RWPE1 (cell line): ENCODE measurements at regions not wholly inside any gene's neighbourhood (a gene's known extent, or its start where the extent isn't known, plus 50 kb on each side); places are given as distances from the start of the nearest gene placed in this dataset.

Source experiments
- CTCF ChIA-PET: fragments of 350-600 bp; sonication (Branson Sonifier 250); formaldehyde crosslinking; extraction: SDS; loops from one replicate; lab custom pipeline; 2021; lab: Yijun Ruan, JAX
- POLR2A ChIA-PET: fragments of 400-600 bp; formaldehyde crosslinking; extraction: SDS; loops from one replicate; lab custom pipeline; 2020; ENCODE audit warnings: antibody characterized with exemption; ENCODE audit not compliant: low non-redundant PET; lab: Yijun Ruan, JAX
- DNase-seq: peaks from one replicate; pipeline ENCODE4 v3.0.0; 2012; ENCODE audit warnings: low spot score
- H3K27ac ChIP-seq: fragments of 450-650 bp; 2 replicates; pipeline ENCODE4 v1.5.1; 2017
- TF ChIP-seq, protein P1 (sequence below): fragments of 450-650 bp; conservative IDR thresholded peaks from 2 replicates; pipeline ENCODE4 v1.5.1; 2017; ENCODE audit warnings: low read depth, mild to moderate bottlenecking

DNA sequence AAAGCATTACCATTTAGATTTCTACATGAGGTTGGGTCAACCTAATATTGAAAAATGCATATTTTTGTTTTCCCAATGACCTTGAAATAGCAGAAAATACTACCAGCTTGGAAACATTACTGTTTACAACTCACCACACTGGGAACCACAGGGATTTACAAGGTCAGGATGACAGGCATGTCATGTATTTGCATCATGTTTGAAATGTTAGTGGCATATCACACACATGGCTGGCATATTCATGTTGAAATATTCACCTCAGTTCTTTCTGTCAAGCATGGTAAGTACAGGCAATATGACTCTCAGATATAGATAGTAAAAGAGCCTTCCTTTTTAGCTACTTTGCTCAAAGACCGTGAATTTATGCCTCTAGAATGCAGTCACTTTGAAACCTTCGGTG, 593.5 kb downstream of the NOVA1 start:
- ChIA-PET CTCF (no interaction called here), POLR2A (no interaction called here)
- TF ChIP-seq, protein P1, sequence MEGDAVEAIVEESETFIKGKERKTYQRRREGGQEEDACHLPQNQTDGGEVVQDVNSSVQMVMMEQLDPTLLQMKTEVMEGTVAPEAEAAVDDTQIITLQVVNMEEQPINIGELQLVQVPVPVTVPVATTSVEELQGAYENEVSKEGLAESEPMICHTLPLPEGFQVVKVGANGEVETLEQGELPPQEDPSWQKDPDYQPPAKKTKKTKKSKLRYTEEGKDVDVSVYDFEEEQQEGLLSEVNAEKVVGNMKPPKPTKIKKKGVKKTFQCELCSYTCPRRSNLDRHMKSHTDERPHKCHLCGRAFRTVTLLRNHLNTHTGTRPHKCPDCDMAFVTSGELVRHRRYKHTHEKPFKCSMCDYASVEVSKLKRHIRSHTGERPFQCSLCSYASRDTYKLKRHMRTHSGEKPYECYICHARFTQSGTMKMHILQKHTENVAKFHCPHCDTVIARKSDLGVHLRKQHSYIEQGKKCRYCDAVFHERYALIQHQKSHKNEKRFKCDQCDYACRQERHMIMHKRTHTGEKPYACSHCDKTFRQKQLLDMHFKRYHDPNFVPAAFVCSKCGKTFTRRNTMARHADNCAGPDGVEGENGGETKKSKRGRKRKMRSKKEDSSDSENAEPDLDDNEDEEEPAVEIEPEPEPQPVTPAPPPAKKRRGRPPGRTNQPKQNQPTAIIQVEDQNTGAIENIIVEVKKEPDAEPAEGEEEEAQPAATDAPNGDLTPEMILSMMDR: no peak
- no peak overlapping the region for H3K27ac ChIP-seq
- DNase-seq: no peak

DNA sequence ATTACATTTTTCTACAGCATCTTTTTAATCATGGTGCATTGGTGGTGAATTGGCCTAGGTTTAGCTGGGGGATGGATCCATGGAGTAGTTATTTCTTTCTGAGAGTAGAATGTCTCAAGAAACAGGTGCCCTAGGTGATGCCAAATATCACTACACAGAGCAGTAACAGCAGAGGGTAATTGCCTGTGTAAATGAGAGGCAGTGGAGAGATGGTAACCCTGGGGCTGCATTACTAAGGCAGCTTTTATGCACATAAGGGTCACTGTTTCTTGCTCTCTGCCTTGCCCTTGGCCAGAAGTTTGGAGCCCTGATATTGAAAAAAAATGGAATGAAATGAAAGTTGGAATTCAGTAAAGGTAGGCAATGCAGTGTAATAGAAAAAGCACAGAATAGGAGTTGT, 604.0 kb downstream of the NOVA1 start:
- POLR2A ChIA-PET: no interaction called here
- TF ChIP-seq, protein P1: no peak
- DNase-seq: no peak
- CTCF ChIA-PET: no interaction called here
- no peak overlapping the region for H3K27ac ChIP-seq

DNA sequence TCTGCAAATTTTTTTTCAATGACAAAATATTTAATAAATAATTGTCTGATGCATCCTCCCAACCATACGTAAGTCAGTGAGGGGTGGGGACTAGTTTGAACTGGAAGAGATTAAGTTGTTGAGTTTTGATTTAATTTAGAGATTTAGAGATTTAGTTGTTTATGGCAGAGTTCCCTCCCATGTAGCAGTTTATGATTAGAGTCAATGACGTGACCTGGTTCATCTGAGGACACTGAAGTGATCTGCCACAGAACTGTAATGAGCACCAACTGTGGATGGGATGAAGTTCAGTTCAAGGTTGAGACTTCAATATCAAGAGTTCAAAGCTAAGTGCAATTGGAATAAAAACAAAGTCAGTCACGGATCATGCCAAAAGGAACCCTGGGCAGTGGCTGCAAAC, 609.3 kb downstream of the NOVA1 start:
- POLR2A ChIA-PET: no interaction called here

DNA sequence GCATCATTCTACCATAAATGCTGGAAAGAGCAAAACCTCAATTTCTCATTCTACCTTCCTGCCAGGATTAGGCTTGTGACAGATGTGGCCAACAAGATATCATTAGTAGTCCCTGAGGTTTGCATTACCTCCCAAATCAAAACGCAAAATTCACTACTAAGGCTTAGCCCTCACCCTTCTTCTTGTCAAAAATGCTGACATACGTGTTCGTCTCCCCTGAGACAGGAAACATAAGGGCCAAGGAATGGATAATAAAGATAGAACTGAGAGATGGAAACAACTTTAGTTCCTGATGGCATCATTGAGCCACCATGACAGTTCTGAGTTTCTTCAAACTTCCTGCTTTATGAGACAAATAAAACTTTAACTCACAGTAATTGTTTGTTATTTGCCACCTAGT, 642.1 kb downstream of the NOVA1 start:
- CTCF ChIA-PET: no interaction called here
- POLR2A ChIA-PET: no interaction called here
- no peak for DNase-seq
- H3K27ac ChIP-seq: no peak overlapping the region
- TF ChIP-seq, protein P1: no peak

More for the DNA sequence above, 609.3 kb downstream of the NOVA1 start:
- no peak overlapping the region for H3K27ac ChIP-seq
- no peak for DNase-seq
- TF ChIP-seq, protein P1: no peak
- CTCF ChIA-PET: no interaction called here

DNA sequence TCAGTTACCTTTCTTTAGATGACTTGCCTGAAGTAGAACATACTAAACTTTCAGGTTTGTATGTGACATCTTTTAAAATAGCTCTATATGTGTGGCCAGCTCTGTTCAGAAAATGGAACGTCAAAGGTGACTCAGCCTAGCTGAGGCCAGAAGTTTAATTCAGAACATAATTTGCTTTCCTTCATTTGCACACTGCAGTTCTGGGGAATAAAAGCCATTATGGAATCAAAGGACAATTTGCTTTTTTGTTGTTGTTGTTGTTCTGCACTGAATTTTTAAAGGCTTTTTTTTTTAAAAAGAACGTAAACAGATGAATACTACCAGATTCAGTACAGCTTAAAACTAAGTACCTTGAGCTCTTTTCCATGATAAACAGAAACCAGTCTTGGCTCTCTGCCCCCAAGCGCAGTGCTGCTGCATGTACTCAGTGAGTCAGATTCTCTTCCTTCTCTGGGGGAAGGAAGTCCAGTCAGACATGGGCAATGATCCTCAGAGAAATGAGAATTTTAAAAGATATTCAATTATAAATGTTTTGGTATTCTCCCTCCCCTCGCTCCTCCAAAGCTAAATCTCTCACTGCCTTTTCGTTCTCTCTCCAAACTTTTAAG, 644.2 kb downstream of the NOVA1 start:
- POLR2A ChIA-PET: no interaction called here
- peak; percentile 6 for DNase-seq
- CTCF ChIA-PET: no interaction called here
- TF ChIP-seq, protein P1: no peak
- no peak overlapping the region for H3K27ac ChIP-seq

DNA sequence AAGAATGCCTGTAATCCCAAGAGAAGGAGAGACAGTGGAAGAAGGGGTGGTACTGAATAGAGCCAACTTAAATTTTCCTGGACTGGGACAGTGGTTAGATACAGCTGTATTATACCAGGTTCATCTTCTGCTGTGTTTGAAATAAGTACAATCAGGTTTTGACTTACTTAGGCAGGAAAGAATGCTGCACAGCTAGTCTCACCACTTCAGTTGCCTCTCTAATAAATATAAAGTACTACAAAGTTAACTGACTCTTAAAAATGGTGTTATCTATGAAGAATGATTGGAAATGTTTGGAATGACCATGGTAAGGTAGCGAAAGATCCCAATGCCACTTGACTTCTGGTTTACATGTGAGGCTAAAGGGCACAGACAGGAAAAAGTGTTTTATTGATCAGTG, 652.1 kb downstream of the NOVA1 start:
- no peak overlapping the region for H3K27ac ChIP-seq
- POLR2A ChIA-PET: no interaction called here
- DNase-seq: no peak
- CTCF ChIA-PET: no interaction called here
- TF ChIP-seq, protein P1: no peak

DNA sequence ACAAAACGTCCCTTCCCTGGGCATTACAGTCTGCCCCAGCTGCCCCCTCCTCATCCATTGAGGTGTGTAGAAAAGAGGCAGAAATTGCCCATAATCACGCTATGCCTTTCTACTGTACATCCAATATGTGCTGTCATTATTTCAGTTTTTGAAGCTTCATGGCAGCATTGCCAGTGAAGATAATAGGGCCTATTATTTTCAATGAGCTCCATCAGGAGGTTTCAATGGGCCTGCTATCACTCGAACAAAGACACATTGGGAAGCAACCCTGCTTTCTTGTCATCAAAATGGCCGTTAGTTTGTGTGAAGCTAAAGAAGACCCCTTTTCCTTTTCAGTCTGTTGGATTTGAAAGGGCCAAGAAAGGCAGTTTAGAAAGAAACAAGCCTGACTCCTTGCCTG, 653.8 kb downstream of the NOVA1 start:
- no peak overlapping the region for H3K27ac ChIP-seq
- DNase-seq: no peak
- TF ChIP-seq, protein P1: no peak
- ChIA-PET CTCF (interaction anchor here (0.7 to 1.3 kb wide), 2 partner anchors 12 to 25 kb away, joined by 4 read pairs; no protein-coding TSS in a partner anchor), POLR2A (no interaction called here)
